ENCODE measurements at regions not wholly inside any gene's neighbourhood (a gene's known extent, or its start where the extent isn't known, plus 50 kb on each side); places are given as distances from the start of the nearest gene placed in this dataset.

DNA sequence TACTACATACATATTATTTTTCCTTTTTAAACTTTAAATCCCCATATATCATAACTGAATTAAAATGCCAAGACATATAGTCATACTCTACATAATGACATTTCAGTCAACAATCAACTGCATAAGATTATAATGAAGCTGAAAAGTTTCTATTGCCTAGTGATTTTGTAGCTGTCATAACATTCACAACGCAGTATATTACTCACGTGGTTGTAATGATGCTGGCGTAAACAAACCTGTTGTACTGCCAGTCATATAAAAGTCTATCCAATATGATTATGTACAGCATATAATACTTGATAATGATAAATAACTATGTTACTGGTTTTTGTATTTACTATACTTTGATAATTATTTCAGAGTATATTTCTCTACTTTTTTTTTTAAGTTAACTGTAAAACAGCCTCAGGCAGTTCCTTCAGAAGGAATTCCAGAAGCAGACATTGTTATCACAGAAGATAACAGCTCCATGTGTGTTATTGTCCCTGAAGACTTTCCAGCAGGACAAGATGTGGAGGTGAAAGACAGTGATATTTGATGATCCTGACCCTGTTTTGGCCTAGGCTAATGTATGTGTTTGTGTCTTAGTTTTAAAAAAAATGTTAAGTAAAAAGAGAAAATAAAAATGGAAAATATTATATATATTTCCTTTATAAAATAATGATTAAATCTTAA lies 443.4 kb upstream of the UBE2E2 start (continued):
- TF ChIP-seq, protein P1, sequence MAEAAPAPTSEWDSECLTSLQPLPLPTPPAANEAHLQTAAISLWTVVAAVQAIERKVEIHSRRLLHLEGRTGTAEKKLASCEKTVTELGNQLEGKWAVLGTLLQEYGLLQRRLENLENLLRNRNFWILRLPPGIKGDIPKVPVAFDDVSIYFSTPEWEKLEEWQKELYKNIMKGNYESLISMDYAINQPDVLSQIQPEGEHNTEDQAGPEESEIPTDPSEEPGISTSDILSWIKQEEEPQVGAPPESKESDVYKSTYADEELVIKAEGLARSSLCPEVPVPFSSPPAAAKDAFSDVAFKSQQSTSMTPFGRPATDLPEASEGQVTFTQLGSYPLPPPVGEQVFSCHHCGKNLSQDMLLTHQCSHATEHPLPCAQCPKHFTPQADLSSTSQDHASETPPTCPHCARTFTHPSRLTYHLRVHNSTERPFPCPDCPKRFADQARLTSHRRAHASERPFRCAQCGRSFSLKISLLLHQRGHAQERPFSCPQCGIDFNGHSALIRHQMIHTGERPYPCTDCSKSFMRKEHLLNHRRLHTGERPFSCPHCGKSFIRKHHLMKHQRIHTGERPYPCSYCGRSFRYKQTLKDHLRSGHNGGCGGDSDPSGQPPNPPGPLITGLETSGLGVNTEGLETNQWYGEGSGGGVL (tag by site-specific recombination; IDR thresholded peaks at IDR 0.05): no peak

DNA sequence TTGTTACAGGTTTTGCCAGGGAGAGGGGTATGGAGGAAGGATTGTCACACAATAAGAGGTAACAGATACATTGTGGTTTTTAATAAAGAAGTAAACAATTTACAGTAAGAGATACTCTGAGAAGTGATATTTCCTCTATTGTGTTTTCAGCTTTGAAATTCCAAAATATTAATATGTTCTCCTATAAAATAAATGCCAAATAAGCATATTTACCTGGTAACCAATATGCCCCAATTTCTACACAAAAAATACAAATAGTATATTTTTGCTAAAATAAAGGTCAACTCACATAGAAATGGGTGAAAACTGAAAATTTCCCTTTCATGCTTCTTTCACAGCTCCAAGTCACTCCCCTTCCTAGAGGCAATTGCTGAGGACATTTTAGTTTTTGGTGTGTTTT lies 437.4 kb upstream of the UBE2E2 start:
- CTCF ChIA-PET: no interaction called here
- no peaks in the 10 kb centered on the region for H3K36me3 ChIP-seq (ENCODE audit: control insufficient read depth in 2 of 2, insufficient read depth in 1 of 2, low read length in 2 of 2)
- H3K4me1 ChIP-seq (ENCODE audit: control insufficient read depth, insufficient read depth, low read length): no peaks in the 10 kb centered on the region
- H3K4me3 ChIP-seq (ENCODE audit: low read depth, low read length): no peak overlapping the region
- H3K9me3 ChIP-seq (ENCODE audit: control insufficient read depth, insufficient read depth, low read depth, low read length): no peaks in the 10 kb centered on the region
- TF ChIP-seq ZNF776 (tag by site-specific recombination; IDR thresholded peaks at IDR 0.05; ENCODE audit: borderline replicate concordance) (no peak), ZNF843 (tag by site-specific recombination; IDR thresholded peaks at IDR 0.05) (no peak), ZNF2 (tag by site-specific recombination; IDR thresholded peaks at IDR 0.05) (no peak), KLF1 (tag by site-specific recombination; IDR thresholded peaks at IDR 0.05) (no peak), KLF8 (tag by site-specific recombination; IDR thresholded peaks at IDR 0.05) (no peak)
- TF ChIP-seq, protein P2, sequence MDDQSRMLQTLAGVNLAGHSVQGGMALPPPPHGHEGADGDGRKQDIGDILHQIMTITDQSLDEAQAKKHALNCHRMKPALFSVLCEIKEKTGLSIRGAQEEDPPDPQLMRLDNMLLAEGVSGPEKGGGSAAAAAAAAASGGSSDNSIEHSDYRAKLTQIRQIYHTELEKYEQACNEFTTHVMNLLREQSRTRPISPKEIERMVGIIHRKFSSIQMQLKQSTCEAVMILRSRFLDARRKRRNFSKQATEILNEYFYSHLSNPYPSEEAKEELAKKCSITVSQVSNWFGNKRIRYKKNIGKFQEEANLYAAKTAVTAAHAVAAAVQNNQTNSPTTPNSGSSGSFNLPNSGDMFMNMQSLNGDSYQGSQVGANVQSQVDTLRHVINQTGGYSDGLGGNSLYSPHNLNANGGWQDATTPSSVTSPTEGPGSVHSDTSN (CRISPR knock-in tag; IDR thresholded peaks at IDR 0.05): no peak
- TF ChIP-seq, protein P3, sequence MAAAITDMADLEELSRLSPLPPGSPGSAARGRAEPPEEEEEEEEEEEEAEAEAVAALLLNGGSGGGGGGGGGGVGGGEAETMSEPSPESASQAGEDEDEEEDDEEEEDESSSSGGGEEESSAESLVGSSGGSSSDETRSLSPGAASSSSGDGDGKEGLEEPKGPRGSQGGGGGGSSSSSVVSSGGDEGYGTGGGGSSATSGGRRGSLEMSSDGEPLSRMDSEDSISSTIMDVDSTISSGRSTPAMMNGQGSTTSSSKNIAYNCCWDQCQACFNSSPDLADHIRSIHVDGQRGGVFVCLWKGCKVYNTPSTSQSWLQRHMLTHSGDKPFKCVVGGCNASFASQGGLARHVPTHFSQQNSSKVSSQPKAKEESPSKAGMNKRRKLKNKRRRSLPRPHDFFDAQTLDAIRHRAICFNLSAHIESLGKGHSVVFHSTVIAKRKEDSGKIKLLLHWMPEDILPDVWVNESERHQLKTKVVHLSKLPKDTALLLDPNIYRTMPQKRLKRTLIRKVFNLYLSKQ (tag by site-specific recombination; IDR thresholded peaks at IDR 0.05; ENCODE audit: borderline replicate concordance): no peak
- H3K27ac ChIP-seq (ENCODE audit: extremely low read depth, low read depth, low read length): no peak overlapping the region
- POLR2A ChIA-PET: no interaction called here

DNA sequence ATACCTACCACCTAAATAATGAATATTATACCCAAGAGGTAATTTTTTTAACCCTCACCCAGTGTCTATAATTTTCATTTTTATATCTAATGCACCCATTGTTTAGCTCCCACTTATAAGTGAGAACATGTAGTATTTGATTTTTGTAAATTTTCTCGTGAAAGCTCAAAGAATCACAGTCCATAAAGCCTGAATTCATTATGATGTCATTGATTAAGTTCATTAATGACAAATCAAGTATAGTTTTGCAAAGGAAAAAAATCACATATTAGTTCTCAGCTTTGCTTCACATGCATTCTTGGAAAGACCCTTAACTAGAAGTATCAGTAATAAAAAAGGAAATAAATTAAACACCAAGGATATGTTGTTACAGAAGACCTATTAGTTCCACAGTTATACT lies 425.3 kb upstream of the UBE2E2 start:
- CTCF ChIA-PET: no interaction called here

More for the DNA sequence above, 425.3 kb upstream of the UBE2E2 start:
- TF ChIP-seq ZNF558 (tag by site-specific recombination; IDR thresholded peaks at IDR 0.05) (no peak), ZNF48 (tag by site-specific recombination; IDR thresholded peaks at IDR 0.05) (no peak), ZNF341 (tag by site-specific recombination; IDR thresholded peaks at IDR 0.05; ENCODE audit: low read depth) (no peak), SP3 (tag by site-specific recombination; IDR thresholded peaks at IDR 0.05) (no peak), ZNF629 (tag by site-specific recombination; IDR thresholded peaks at IDR 0.05) (no peak), ZNF561 (tag by site-specific recombination; IDR thresholded peaks at IDR 0.05; ENCODE audit: borderline replicate concordance) (no peak)
- TF ChIP-seq, protein P4, sequence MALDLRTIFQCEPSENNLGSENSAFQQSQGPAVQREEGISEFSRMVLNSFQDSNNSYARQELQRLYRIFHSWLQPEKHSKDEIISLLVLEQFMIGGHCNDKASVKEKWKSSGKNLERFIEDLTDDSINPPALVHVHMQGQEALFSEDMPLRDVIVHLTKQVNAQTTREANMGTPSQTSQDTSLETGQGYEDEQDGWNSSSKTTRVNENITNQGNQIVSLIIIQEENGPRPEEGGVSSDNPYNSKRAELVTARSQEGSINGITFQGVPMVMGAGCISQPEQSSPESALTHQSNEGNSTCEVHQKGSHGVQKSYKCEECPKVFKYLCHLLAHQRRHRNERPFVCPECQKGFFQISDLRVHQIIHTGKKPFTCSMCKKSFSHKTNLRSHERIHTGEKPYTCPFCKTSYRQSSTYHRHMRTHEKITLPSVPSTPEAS (tag by site-specific recombination; IDR thresholded peaks at IDR 0.05): no peak
- TF ChIP-seq, protein P5, sequence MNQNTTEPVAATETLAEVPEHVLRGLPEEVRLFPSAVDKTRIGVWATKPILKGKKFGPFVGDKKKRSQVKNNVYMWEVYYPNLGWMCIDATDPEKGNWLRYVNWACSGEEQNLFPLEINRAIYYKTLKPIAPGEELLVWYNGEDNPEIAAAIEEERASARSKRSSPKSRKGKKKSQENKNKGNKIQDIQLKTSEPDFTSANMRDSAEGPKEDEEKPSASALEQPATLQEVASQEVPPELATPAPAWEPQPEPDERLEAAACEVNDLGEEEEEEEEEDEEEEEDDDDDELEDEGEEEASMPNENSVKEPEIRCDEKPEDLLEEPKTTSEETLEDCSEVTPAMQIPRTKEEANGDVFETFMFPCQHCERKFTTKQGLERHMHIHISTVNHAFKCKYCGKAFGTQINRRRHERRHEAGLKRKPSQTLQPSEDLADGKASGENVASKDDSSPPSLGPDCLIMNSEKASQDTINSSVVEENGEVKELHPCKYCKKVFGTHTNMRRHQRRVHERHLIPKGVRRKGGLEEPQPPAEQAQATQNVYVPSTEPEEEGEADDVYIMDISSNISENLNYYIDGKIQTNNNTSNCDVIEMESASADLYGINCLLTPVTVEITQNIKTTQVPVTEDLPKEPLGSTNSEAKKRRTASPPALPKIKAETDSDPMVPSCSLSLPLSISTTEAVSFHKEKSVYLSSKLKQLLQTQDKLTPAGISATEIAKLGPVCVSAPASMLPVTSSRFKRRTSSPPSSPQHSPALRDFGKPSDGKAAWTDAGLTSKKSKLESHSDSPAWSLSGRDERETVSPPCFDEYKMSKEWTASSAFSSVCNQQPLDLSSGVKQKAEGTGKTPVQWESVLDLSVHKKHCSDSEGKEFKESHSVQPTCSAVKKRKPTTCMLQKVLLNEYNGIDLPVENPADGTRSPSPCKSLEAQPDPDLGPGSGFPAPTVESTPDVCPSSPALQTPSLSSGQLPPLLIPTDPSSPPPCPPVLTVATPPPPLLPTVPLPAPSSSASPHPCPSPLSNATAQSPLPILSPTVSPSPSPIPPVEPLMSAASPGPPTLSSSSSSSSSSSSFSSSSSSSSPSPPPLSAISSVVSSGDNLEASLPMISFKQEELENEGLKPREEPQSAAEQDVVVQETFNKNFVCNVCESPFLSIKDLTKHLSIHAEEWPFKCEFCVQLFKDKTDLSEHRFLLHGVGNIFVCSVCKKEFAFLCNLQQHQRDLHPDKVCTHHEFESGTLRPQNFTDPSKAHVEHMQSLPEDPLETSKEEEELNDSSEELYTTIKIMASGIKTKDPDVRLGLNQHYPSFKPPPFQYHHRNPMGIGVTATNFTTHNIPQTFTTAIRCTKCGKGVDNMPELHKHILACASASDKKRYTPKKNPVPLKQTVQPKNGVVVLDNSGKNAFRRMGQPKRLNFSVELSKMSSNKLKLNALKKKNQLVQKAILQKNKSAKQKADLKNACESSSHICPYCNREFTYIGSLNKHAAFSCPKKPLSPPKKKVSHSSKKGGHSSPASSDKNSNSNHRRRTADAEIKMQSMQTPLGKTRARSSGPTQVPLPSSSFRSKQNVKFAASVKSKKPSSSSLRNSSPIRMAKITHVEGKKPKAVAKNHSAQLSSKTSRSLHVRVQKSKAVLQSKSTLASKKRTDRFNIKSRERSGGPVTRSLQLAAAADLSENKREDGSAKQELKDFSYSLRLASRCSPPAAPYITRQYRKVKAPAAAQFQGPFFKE (tag by site-specific recombination; IDR thresholded peaks at IDR 0.05; ENCODE audit: borderline replicate concordance): no peak
- TF ChIP-seq, protein P6, sequence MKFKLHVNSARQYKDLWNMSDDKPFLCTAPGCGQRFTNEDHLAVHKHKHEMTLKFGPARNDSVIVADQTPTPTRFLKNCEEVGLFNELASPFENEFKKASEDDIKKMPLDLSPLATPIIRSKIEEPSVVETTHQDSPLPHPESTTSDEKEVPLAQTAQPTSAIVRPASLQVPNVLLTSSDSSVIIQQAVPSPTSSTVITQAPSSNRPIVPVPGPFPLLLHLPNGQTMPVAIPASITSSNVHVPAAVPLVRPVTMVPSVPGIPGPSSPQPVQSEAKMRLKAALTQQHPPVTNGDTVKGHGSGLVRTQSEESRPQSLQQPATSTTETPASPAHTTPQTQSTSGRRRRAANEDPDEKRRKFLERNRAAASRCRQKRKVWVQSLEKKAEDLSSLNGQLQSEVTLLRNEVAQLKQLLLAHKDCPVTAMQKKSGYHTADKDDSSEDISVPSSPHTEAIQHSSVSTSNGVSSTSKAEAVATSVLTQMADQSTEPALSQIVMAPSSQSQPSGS (tag by site-specific recombination; IDR thresholded peaks at IDR 0.05; ENCODE audit: low read depth): peak; percentile 71
- POLR2A ChIA-PET: interaction anchor here (1.2 kb wide), 1 partner anchor 20 kb away, joined by 3 read pairs; no protein-coding TSS in a partner anchor
- Histone ChIP-seq H3K4me3 (ENCODE audit: low read depth, low read length) (no peak overlapping the region), H3K4me1 (ENCODE audit: control insufficient read depth, insufficient read depth, low read length) (no peaks in the 10 kb centered on the region), H3K36me3 (ENCODE audit: control insufficient read depth in 2 of 2, insufficient read depth in 1 of 2, low read length in 2 of 2) (no peaks in the 10 kb centered on the region), H3K27ac (ENCODE audit: extremely low read depth, low read depth, low read length) (no peak overlapping the region), H3K9me3 (ENCODE audit: control insufficient read depth, insufficient read depth, low read depth, low read length) (no peaks in the 10 kb centered on the region)

All from HEK293 (cell line).